Neural progenitor cell (in vitro differentiated cells): ENCODE measurements at regions not wholly inside any gene's neighbourhood (a gene's known extent, or its start where the extent isn't known, plus 50 kb on each side); places are given as distances from the start of the nearest gene placed in this dataset.
A peak's percentile ranks its signal among the peaks of the same experiment; 100 is the strongest.

ENCODE experiments used
- DNase-seq: peaks from one replicate; pipeline ENCODE4 v3.0.0-alpha.2; 2016; ENCODE audit warnings: low spot score
- H2AFZ ChIP-seq: fragments of 200-600 bp; sonication (generic); replicated peaks from 2 replicates; pipeline ENCODE4 v1.6.1; 2016; ENCODE audit warnings: antibody characterized with exemption
- H3F3A ChIP-seq: fragments of 200-600 bp; sonication (generic); 2 replicates; pipeline ENCODE4 v1.6.1; 2016; ENCODE audit warnings: antibody characterized with exemption, low read depth
- H3K27ac ChIP-seq: fragments of 200-600 bp; sonication (generic); 2 replicates; pipeline ENCODE4 v1.5.1; 2016; ENCODE audit warnings: mild to moderate bottlenecking
- H3K27me3 ChIP-seq: fragments of 200-600 bp; sonication (generic); 2 replicates; pipeline ENCODE4 v1.6.1; 2016; ENCODE audit warnings: mild to moderate bottlenecking, moderate library complexity
- H3K36me3 ChIP-seq: fragments of 200-600 bp; sonication (generic); 2 replicates; pipeline ENCODE4 v1.5.1; 2016
- H3K4me1 ChIP-seq: fragments of 200-600 bp; sonication (generic); 2 replicates; pipeline ENCODE4 v1.6.1; 2016; ENCODE audit warnings: mixed run types
- H3K4me2 ChIP-seq: fragments of 200-600 bp; sonication (generic); 2 replicates; pipeline ENCODE4 v1.6.1; 2016
- H3K4me3 ChIP-seq: fragments of 200-600 bp; sonication (generic); 2 replicates; pipeline ENCODE4 v1.5.1; 2016
- H3K79me2 ChIP-seq: fragments of 200-600 bp; sonication (generic); 2 replicates; pipeline ENCODE4 v1.6.1; 2016; ENCODE audit warnings: low read depth
- H3K9ac ChIP-seq: fragments of 200-600 bp; sonication (generic); 2 replicates; pipeline ENCODE4 v1.6.1; 2016
- H3K9me3 ChIP-seq: fragments of 200-600 bp; sonication (generic); 2 replicates; pipeline ENCODE4 v1.5.1; 2016; ENCODE audit warnings: low read depth
- H4K20me1 ChIP-seq: fragments of 200-600 bp; sonication (generic); 2 replicates; pipeline ENCODE4 v1.6.1; 2016; ENCODE audit warnings: low read depth
- H3K27ac Mint-ChIP-seq: 3 replicates; pipeline ENCODE4 v1.8.0; 2021; ENCODE audit warnings: mixed read lengths
- H3K27me3 Mint-ChIP-seq: 2 replicates; pipeline ENCODE4 v1.8.0; 2022; ENCODE audit warnings: low read depth, mild to moderate bottlenecking, inconsistent platforms, moderate library complexity, mixed read lengths; ENCODE audit not compliant: insufficient read depth
- H3K36me3 Mint-ChIP-seq: 3 replicates; pipeline ENCODE4 v1.8.0; 2021; ENCODE audit warnings: mixed read lengths
- H3K4me1 Mint-ChIP-seq: 3 replicates; pipeline ENCODE4 v1.8.0; 2021; ENCODE audit warnings: mixed read lengths
- H3K4me3 Mint-ChIP-seq: 3 replicates; pipeline ENCODE4 v1.8.0; 2021; ENCODE audit warnings: mild to moderate bottlenecking, moderate library complexity, mixed read lengths
- H3K9me3 Mint-ChIP-seq: 3 replicates; pipeline ENCODE4 v1.8.0; 2020; ENCODE audit warnings: mixed read lengths
- EZH2 ChIP-seq: fragments of 200-600 bp; sonication (generic); IDR thresholded peaks from 2 replicates; pipeline ENCODE4 v1.6.1; 2017; ENCODE audit warnings: antibody characterized with exemption, mild to moderate bottlenecking, moderate library complexity
- EZH2phosphoT487 ChIP-seq: fragments of 200-600 bp; sonication (generic); IDR thresholded peaks from 2 replicates; pipeline ENCODE4 v1.6.1; 2017; ENCODE audit warnings: antibody characterized with exemption
- TF ChIP-seq, protein P1 (sequence below): fragments of 200-600 bp; sonication (generic); IDR thresholded peaks from 2 replicates; pipeline ENCODE4 v1.5.1; 2017; ENCODE audit warnings: antibody characterized with exemption, mild to moderate bottlenecking

DNA sequence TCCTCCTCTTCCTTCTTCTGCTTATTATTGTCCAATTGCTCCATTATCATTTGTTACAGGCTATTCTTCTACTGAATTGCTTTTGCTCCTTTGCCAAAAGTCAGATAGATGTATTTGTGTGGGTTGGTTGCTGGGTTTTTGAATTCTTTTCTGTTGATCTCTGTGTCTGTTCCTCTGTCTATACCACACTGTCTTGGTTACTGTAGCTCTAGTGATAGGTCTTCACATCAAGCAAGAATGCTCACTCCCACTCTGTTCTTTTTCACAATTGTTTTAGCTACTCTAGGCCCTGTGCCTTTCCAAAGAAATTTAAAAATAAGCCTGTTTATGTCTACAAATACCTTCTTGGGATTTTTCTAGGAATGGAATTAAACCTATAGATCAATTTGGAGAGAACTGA lies 217.2 kb downstream of the GALR1 start:
- H3K36me3 Mint-ChIP-seq: no peaks in the 10 kb centered on the region
- Histone ChIP-seq H3F3A (no peaks in the 10 kb centered on the region), H3K36me3 (no peaks in the 10 kb centered on the region), H4K20me1 (peaks cover 6% of the 10 kb centered on the region), H3K27me3 (no peaks in the 10 kb centered on the region), H3K9me3 (no peaks in the 10 kb centered on the region), H3K27ac (no peak overlapping the region), H3K4me1 (peaks cover 13% of the 10 kb centered on the region), H2AFZ (no peak overlapping the region), H3K4me3 (no peak overlapping the region), H3K4me2 (no peak overlapping the region), H3K79me2 (no peaks in the 10 kb centered on the region), H3K9ac (no peak overlapping the region)
- no peaks in the 10 kb centered on the region for H3K9me3 Mint-ChIP-seq
- peaks cover 4% of the 10 kb centered on the region for H3K4me1 Mint-ChIP-seq
- no peak overlapping the region for H3K4me3 Mint-ChIP-seq
- TF ChIP-seq EZH2phosphoT487: no peak
- no peak for TF ChIP-seq EZH2
- TF ChIP-seq, protein P1, sequence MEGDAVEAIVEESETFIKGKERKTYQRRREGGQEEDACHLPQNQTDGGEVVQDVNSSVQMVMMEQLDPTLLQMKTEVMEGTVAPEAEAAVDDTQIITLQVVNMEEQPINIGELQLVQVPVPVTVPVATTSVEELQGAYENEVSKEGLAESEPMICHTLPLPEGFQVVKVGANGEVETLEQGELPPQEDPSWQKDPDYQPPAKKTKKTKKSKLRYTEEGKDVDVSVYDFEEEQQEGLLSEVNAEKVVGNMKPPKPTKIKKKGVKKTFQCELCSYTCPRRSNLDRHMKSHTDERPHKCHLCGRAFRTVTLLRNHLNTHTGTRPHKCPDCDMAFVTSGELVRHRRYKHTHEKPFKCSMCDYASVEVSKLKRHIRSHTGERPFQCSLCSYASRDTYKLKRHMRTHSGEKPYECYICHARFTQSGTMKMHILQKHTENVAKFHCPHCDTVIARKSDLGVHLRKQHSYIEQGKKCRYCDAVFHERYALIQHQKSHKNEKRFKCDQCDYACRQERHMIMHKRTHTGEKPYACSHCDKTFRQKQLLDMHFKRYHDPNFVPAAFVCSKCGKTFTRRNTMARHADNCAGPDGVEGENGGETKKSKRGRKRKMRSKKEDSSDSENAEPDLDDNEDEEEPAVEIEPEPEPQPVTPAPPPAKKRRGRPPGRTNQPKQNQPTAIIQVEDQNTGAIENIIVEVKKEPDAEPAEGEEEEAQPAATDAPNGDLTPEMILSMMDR: no peak
- DNase-seq: no peak
- H3K27ac Mint-ChIP-seq: no peak overlapping the region
- H3K27me3 Mint-ChIP-seq: no peaks in the 10 kb centered on the region

DNA sequence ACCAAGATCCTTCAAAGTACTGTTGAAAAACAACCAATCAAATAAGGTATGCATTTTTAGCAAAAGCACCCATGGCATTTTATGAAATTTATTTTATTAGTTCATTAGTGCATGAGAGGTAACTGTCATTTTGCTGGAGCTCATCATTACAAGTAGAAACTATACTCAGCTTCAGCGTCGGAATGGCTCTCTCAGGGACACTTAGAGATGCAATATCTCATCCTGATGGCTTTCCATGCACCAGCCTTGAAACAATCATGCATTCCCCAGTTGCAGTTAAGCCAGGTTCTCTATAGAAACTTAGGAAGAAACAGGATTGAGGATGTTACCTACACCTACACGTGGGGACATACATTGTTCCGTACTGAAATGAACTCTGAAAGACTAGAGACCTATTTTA lies 219.5 kb downstream of the GALR1 start:
- Mint-ChIP-seq H3K27ac (no peak overlapping the region), H3K36me3 (no peaks in the 10 kb centered on the region), H3K4me1 (peaks cover 4% of the 10 kb centered on the region), H3K9me3 (no peaks in the 10 kb centered on the region), H3K27me3 (no peaks in the 10 kb centered on the region), H3K4me3 (no peak overlapping the region)
- no peak overlapping the region for H3K9ac ChIP-seq
- H3F3A ChIP-seq: no peaks in the 10 kb centered on the region
- H3K4me3 ChIP-seq: no peak overlapping the region
- no peaks in the 10 kb centered on the region for H3K27me3 ChIP-seq
- TF ChIP-seq EZH2: no peak
- TF ChIP-seq, protein P1: no peak
- no peak for TF ChIP-seq EZH2phosphoT487
- no peak overlapping the region for H3K27ac ChIP-seq
- no peaks in the 10 kb centered on the region for H3K79me2 ChIP-seq
- H4K20me1 ChIP-seq: peaks cover 6% of the 10 kb centered on the region
- no peak for DNase-seq
- H2AFZ ChIP-seq: no peak overlapping the region
- H3K36me3 ChIP-seq: no peaks in the 10 kb centered on the region
- H3K9me3 ChIP-seq: no peaks in the 10 kb centered on the region
- no peak overlapping the region for H3K4me2 ChIP-seq
- H3K4me1 ChIP-seq: peaks cover 13% of the 10 kb centered on the region

DNA sequence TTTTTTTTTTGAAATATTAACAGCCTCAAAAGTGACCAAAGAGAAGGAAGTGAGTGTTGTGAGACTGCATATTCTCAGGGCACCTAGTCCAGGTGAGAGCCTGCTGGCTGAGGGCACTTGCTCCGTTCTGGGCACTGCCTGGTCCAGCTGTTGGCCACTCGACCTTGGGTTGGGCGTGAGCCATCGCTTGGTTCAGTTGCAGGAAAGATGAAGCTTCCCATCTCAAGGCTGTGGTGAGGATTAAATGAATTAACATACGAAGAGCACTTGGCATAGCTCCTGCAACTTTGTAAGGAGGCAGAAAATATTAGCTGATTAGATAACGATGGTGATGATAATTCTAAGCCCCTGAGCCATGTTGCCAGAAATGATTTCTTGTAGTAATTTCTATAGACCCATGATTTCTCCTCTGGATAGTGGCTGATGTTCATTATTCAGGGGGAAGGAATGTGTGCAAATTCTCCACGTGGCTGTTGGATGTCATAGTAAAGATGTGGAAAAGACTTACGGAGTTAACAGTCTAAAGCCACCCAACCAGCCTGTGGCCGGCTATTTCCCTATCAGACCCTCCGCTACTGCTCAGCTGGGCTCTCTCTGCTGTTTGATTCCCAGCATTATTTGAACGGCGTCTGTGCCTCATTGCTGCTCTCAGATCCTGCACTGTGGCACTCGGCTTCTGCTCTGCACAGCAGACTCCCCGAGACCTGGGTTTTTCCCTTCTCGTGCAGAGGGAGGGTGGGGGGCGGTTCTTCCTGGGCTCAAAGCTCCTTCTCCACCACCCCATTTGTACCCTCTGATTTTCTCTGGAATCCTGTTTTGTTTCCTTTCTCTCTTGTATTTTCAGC lies 221.1 kb downstream of the GALR1 start:
- Histone ChIP-seq H3K9me3 (no peaks in the 10 kb centered on the region), H2AFZ (no peak overlapping the region), H3K9ac (no peak overlapping the region), H3K27ac (peak overlapping the region; percentile 16), H3K36me3 (no peaks in the 10 kb centered on the region), H3F3A (no peaks in the 10 kb centered on the region), H3K4me3 (no peak overlapping the region), H3K4me1 (peaks cover 13% of the 10 kb centered on the region), H3K79me2 (no peaks in the 10 kb centered on the region), H3K4me2 (peak overlapping the region; percentile 58), H3K27me3 (no peaks in the 10 kb centered on the region), H4K20me1 (peaks cover 6% of the 10 kb centered on the region)
- H3K4me1 Mint-ChIP-seq: peaks cover 4% of the 10 kb centered on the region
- no peak overlapping the region for H3K27ac Mint-ChIP-seq
- H3K9me3 Mint-ChIP-seq: no peaks in the 10 kb centered on the region
- no peak overlapping the region for H3K4me3 Mint-ChIP-seq
- no peaks in the 10 kb centered on the region for H3K36me3 Mint-ChIP-seq
- peak; percentile 12 for DNase-seq
- TF ChIP-seq, protein P1: no peak
- TF ChIP-seq EZH2 (no peak), EZH2phosphoT487 (no peak)
- no peaks in the 10 kb centered on the region for H3K27me3 Mint-ChIP-seq
